AG08395 (cell line): ENCODE measurements at regions not wholly inside any gene's neighbourhood (a gene's known extent, or its start where the extent isn't known, plus 50 kb on each side); places are given as distances from the start of the nearest gene placed in this dataset.

Experiments
- DNase-seq: peaks from one replicate; pipeline ENCODE4 v3.0.0; 2012; ENCODE audit warnings: mixed read lengths, low spot score

- no peak for DNase-seq
Observed at GRCh38 chr2:81703831-81704230, 1399.3 kb upstream of the LRRTM1 start.

GRCh38 chr2:81692566-81692965 is 1388.0 kb upstream of the LRRTM1 start:
- no peak for DNase-seq

GRCh38 chr2:81675641-81676040 is 1371.1 kb upstream of the LRRTM1 start:
- no peak for DNase-seq

- no peak for DNase-seq
Observed at GRCh38 chr2:81672923-81673322, 1368.4 kb upstream of the LRRTM1 start.

GRCh38 chr2:81672516-81672915 is 1368.0 kb upstream of the LRRTM1 start:
- DNase-seq: no peak

GRCh38 chr2:81670885-81671284 is 1366.3 kb upstream of the LRRTM1 start:
- DNase-seq: no peak

GRCh38 chr2:81661081-81661480 is 1356.5 kb upstream of the LRRTM1 start:
- no peak for DNase-seq

GRCh38 chr2:81658227-81658626 is 1353.7 kb upstream of the LRRTM1 start:
- DNase-seq: no peak

GRCh38 chr2:81650048-81650971 is 1345.8 kb upstream of the LRRTM1 start:
- no peak for DNase-seq

GRCh38 chr2:81648806-81649205 is 1344.3 kb upstream of the LRRTM1 start:
- no peak for DNase-seq

- DNase-seq: no peak
Observed at GRCh38 chr2:81648370-81648769, 1343.8 kb upstream of the LRRTM1 start.

GRCh38 chr2:81647715-81648230 is 1343.2 kb upstream of the LRRTM1 start:
- no peak for DNase-seq

GRCh38 chr2:81645745-81646301 is 1341.3 kb upstream of the LRRTM1 start:
- no peak for DNase-seq

GRCh38 chr2:81644189-81644588 is 1339.6 kb upstream of the LRRTM1 start:
- no peak for DNase-seq

- no peak for DNase-seq
Observed at GRCh38 chr2:81624825-81625224, 1320.3 kb upstream of the LRRTM1 start.

GRCh38 chr2:81600088-81600487 is 1295.5 kb upstream of the LRRTM1 start:
- DNase-seq: no peak

GRCh38 chr2:81598453-81598852 is 1293.9 kb upstream of the LRRTM1 start:
- no peak for DNase-seq

GRCh38 chr2:81589406-81589805 is 1284.9 kb upstream of the LRRTM1 start:
- no peak for DNase-seq

GRCh38 chr2:81583311-81584108 is 1279.0 kb upstream of the LRRTM1 start:
- DNase-seq: no peak

GRCh38 chr2:81576713-81577112 is 1272.2 kb upstream of the LRRTM1 start:
- DNase-seq: no peak

GRCh38 chr2:81551040-81551634 is 1246.6 kb upstream of the LRRTM1 start:
- DNase-seq: no peak

GRCh38 chr2:81550277-81550676 is 1245.7 kb upstream of the LRRTM1 start:
- no peak for DNase-seq
